Lung (tissue), 11 donors: ENCODE measurements at regions not wholly inside any gene's neighbourhood (a gene's known extent, or its start where the extent isn't known, plus 50 kb on each side); places are given as distances from the start of the nearest gene placed in this dataset.

Experiments used
- ATAC-seq: fragments of 200-7000 bp; cut with Tn5 transposase; one replicate; pipeline ENCODE4 v1.9.1; 2020; ENCODE audit warnings: moderate number of reproducible peaks; ENCODE audit not compliant: insufficient read depth, low FRiP score
- DNase-seq, 3 donors: peaks; one replicate each; pipeline ENCODE4 v3.0.0-alpha.2; 2013 to 2017
- H3K27ac ChIP-seq, 2 donors: one replicate each; pipeline ENCODE4 v1.5.1; 2013; ENCODE audit warnings: mild to moderate bottlenecking in 2 of 2, moderate library complexity in 2 of 2, control low read depth in 1 of 2, inconsistent platforms in 1 of 2, low read depth in 1 of 2, low read length in 1 of 2
- H3K27me3 ChIP-seq, 3 donors: one replicate each; pipeline ENCODE4 v1.5.1; 2013; ENCODE audit warnings: low read length in 2 of 3; ENCODE audit not compliant: control insufficient read depth in 3 of 3, insufficient read depth in 3 of 3
- H3K36me3 ChIP-seq, 4 donors: one replicate each; pipeline ENCODE4 v1.5.1; 2013; ENCODE audit warnings: low read length in 4 of 4, mild to moderate bottlenecking in 1 of 4, moderate library complexity in 1 of 4; ENCODE audit not compliant: control insufficient read depth in 4 of 4, insufficient read depth in 4 of 4
- H3K4me1 ChIP-seq, 5 donors: one replicate each; pipeline ENCODE4 v1.5.1; 2013; ENCODE audit warnings: low read length in 5 of 5, mild to moderate bottlenecking in 2 of 5, moderate library complexity in 1 of 5; ENCODE audit not compliant: control insufficient read depth in 5 of 5, insufficient read depth in 5 of 5
- H3K4me3 ChIP-seq: one replicate; pipeline ENCODE4 v1.5.1; 2013; ENCODE audit warnings: mild to moderate bottlenecking, control low read depth, moderate library complexity
- H3K9ac ChIP-seq, 2 donors: one replicate each; pipeline ENCODE4 v1.5.1; 2013; ENCODE audit warnings: low read length in 2 of 2, control low read depth in 1 of 2; ENCODE audit not compliant: insufficient read depth in 1 of 2
- H3K9me3 ChIP-seq, 4 donors: one replicate each; pipeline ENCODE4 v1.5.1; 2013; ENCODE audit warnings: low read length in 3 of 4, mild to moderate bottlenecking in 1 of 4, moderate library complexity in 1 of 4; ENCODE audit not compliant: control insufficient read depth in 4 of 4, insufficient read depth in 3 of 4
- CTCF ChIP-seq: IDR thresholded peaks from 2 replicates; pipeline ENCODE4 v1.5.1; 2012; ENCODE audit warnings: mild to moderate bottlenecking; ENCODE audit errors: control extremely low read depth, extremely low read depth
- WGBS, 2 donors: extraction: QIAGEN DNeasy Blood & Tissue Kit; methylation state at CpG; one replicate each; pipeline ENCODE4 v1.1.7; 2013; 5-methylcytosine and 5-hydroxymethylcytosine counted together
- donor health status: control.
- donor health status: control.
- donor health status: Bipolar disorder and iron deficiency.
- donor health status: healthy.
- donor health status: DM: yes; HTN: yes; CAD: no.

DNA sequence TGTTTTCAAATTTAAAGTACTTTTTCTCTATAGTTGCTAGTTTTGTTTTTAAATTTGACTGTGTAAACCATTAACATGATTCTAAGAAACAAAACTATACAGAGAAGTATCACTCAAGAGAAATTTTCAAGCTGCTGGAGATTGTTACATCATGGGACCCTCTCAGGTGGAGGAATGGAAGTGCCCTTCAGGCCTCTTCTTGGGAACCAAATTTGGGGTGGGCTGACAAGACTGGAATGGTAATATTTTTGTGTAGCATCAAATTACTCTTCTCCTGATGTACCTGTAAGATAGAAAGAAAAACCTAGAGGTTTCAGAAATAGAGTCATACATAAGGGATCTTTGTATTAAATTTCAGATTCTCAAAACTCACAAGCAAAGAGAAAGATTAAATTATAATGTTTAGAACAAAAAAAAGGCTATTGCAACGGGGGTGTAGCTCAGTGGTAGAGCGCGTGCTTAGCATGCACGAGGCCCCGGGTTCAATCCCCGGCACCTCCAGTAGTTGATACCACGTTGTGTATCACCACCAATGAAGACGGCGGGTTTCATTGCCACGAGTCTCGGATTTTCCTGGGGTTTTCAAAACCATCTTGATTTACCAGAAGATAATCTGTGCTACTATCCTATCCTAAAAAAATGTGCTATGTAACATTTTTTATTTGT lies 193.7 kb downstream of the GPX5 start:
- ATAC-seq (no peak), DNase-seq (no peak)
- H3K4me1 ChIP-seq: no peaks in the 10 kb centered on the region
- TF ChIP-seq CTCF: no peak
- H3K27me3 ChIP-seq: peaks cover 0 to 44% (median 24%) of the 10 kb centered on the region in 3 donors
- no peaks in the 10 kb centered on the region for H3K36me3 ChIP-seq
- no peak overlapping the region for H3K4me3 ChIP-seq
- 18% methylated on average over 11 of the region's 11 CpGs for WGBS, 2 donors
- H3K27ac ChIP-seq: no peak overlapping the region
- H3K9me3 ChIP-seq: no peaks in the 10 kb centered on the region
- H3K9ac ChIP-seq: no peak overlapping the region

DNA sequence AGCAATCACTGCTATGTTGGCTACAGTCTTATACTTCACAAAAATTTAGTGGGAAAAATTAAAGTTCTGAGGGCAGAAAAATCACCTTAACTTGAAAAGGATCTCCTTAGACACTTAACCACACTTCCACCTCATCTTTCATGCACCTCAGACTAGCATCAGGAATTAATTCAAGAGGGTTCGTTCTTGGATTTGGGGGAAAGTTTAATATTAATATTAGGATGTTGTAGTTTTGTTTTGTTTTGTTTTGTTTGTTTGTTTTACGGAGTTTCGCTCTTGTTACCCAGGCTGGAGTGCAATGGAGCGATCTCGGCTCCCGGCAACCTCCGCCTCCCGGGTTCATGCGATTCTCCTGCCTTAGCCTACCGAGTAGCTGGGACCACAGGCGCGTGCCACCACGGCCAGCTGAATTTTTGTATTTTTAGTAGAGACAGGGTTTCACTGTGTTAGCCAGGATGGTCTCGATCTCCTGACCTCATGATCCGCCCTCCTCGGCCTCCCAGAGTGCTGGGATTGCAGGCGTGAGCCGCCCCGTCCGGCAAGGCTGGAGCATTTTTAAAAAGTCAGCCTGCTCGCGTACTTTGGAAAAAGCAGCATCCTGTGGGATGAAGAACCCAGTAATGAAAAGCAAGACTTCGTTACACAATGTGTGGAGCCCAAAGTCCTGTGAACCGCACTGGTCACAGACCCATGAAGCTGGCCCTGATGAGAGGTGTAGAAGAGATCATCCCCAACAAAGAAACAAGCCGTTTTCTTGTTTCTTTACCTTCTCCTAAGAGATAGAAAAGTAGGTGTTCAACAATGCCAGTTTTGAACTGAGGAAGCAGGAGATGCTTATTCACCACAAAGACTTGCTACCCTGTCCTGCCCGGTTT lies 194.9 kb downstream of the GPX5 start:
- no peak for DNase-seq

DNA sequence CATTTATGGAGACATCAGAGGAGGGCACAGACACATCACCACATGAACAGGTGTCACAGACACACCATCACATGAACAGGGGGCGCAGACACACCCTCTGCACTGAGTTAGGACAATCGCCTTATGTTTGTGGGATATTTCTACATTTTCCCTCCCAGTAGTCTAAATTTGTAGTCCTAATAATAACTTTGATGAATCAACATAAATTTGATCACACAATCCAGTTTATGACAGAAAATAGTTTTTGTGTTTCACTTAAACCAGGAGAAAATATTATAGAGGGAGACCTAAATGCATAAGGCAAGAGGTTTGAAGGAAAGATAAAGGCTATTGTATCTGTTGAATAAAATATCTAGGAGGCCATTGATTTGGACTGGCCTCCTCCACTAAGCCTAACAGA lies 195.7 kb downstream of the GPX5 start:
- no peak for ATAC-seq
- no peak for TF ChIP-seq CTCF
- H3K9ac ChIP-seq: no peak overlapping the region
- no peaks in the 10 kb centered on the region for H3K4me1 ChIP-seq
- H3K4me3 ChIP-seq: no peak overlapping the region
- no peaks in the 10 kb centered on the region for H3K36me3 ChIP-seq
- DNase-seq: no peak
- whole genome bisulfite sequencing, 2 donors: 88 to 91% methylated on average over 2 of the region's 2 CpGs
- H3K27me3 ChIP-seq: peaks cover 0 to 57% (median 28%) of the 10 kb centered on the region in 3 donors
- no peaks in the 10 kb centered on the region for H3K9me3 ChIP-seq
- H3K27ac ChIP-seq: no peak overlapping the region

More for the DNA sequence above, 194.9 kb downstream of the GPX5 start:
- H3K9ac ChIP-seq: no peak overlapping the region
- H3K27ac ChIP-seq: no peak overlapping the region
- TF ChIP-seq CTCF: no peak
- H3K9me3 ChIP-seq: no peaks in the 10 kb centered on the region
- no peaks in the 10 kb centered on the region for H3K4me1 ChIP-seq
- ATAC-seq: no peak
- no peak overlapping the region for H3K4me3 ChIP-seq
- peaks cover 0 to 53% (median 28%) of the 10 kb centered on the region in 3 donors for H3K27me3 ChIP-seq
- no peaks in the 10 kb centered on the region for H3K36me3 ChIP-seq
- 49 to 57% methylated on average over 26 of the region's 26 CpGs for WGBS, 2 donors
